RWPE2 (cell line): ENCODE measurements at regions not wholly inside any gene's neighbourhood (a gene's known extent, or its start where the extent isn't known, plus 50 kb on each side); places are given as distances from the start of the nearest gene placed in this dataset.

Source experiments
- ATAC-seq: fragments of 200-7000 bp; cut with Tn5 transposase; 3 replicates; pipeline ENCODE4 v1.9.1; 2021; ENCODE audit warnings: low read depth
- DNase-seq: peaks from one replicate; pipeline ENCODE4 v3.0.0-alpha.2; 2020; ENCODE audit warnings: low spot score
- H3K27ac ChIP-seq: fragments of 450-650 bp; 2 replicates; pipeline ENCODE4 v1.5.1; 2017; ENCODE audit warnings: mild to moderate bottlenecking; ENCODE audit not compliant: poor library complexity, severe bottlenecking
- H3K27me3 ChIP-seq: fragments of 250-450 bp; sonication (Bioruptor Pico); 2 replicates; pipeline ENCODE4 v1.5.1; 2021; ENCODE audit warnings: mild to moderate bottlenecking, moderate library complexity; ENCODE audit not compliant: insufficient read depth, poor library complexity, severe bottlenecking
- H3K36me3 ChIP-seq: fragments of 250-450 bp; sonication (Bioruptor Pico); 2 replicates; pipeline ENCODE4 v1.5.1; 2020; ENCODE audit warnings: low read depth, mild to moderate bottlenecking, moderate library complexity
- H3K4me1 ChIP-seq: fragments of 250-450 bp; sonication (Bioruptor Pico); 2 replicates; pipeline ENCODE4 v1.5.1; 2021; ENCODE audit warnings: mild to moderate bottlenecking, moderate library complexity; ENCODE audit not compliant: insufficient read depth, poor library complexity, severe bottlenecking
- H3K4me3 ChIP-seq: fragments of 250-450 bp; sonication (Bioruptor Pico); 2 replicates; pipeline ENCODE4 v1.5.1; 2021; ENCODE audit warnings: mild to moderate bottlenecking, moderate library complexity; ENCODE audit not compliant: severe bottlenecking
- H3K9me3 ChIP-seq: fragments of 250-450 bp; sonication (Bioruptor Pico); 2 replicates; pipeline ENCODE4 v1.5.1; 2021; ENCODE audit warnings: mild to moderate bottlenecking, moderate library complexity; ENCODE audit not compliant: severe bottlenecking
- CTCF ChIP-seq: fragments of 450-650 bp; IDR thresholded peaks from one replicate; pipeline ENCODE4 v1.5.1; 2017; ENCODE audit warnings: mild to moderate bottlenecking, moderate library complexity; ENCODE audit not compliant: poor library complexity, severe bottlenecking

GRCh38 chr7:106521541-106521940 lies 139.4 kb downstream of the CCDC71L start:
- ATAC-seq (no peak), DNase-seq (no peak)
- H3K27ac ChIP-seq, result no peak overlapping the region
- no peak for TF ChIP-seq CTCF
- H3K36me3 ChIP-seq, result no peaks in the 10 kb centered on the region
- no peaks in the 10 kb centered on the region for H3K4me1 ChIP-seq
- no peaks in the 10 kb centered on the region for H3K27me3 ChIP-seq
- H3K9me3 ChIP-seq, result no peaks in the 10 kb centered on the region
- no peak overlapping the region for H3K4me3 ChIP-seq

GRCh38 chr7:106520962-106521514 lies 139.9 kb downstream of the CCDC71L start:
- Histone ChIP-seq H3K4me1 (no peaks in the 10 kb centered on the region), H3K36me3 (no peaks in the 10 kb centered on the region), H3K9me3 (no peaks in the 10 kb centered on the region), H3K27ac (no peak overlapping the region), H3K27me3 (no peaks in the 10 kb centered on the region), H3K4me3 (no peak overlapping the region)
- no peak for TF ChIP-seq CTCF
- no peak for ATAC-seq
- DNase-seq, result no peak

- DNase-seq (no peak), ATAC-seq (no peak)
- no peak overlapping the region for H3K4me3 ChIP-seq
- no peaks in the 10 kb centered on the region for H3K27me3 ChIP-seq
- no peaks in the 10 kb centered on the region for H3K9me3 ChIP-seq
- H3K36me3 ChIP-seq, result no peaks in the 10 kb centered on the region
- no peak overlapping the region for H3K27ac ChIP-seq
- no peak for TF ChIP-seq CTCF
- no peaks in the 10 kb centered on the region for H3K4me1 ChIP-seq
Measured at GRCh38 chr7:106518967-106519366, 142.0 kb downstream of the CCDC71L start.

GRCh38 chr7:106518239-106518638 lies 142.7 kb downstream of the CCDC71L start:
- no peak overlapping the region for H3K4me3 ChIP-seq
- no peak overlapping the region for H3K27ac ChIP-seq
- no peaks in the 10 kb centered on the region for H3K27me3 ChIP-seq
- no peaks in the 10 kb centered on the region for H3K36me3 ChIP-seq
- no peaks in the 10 kb centered on the region for H3K9me3 ChIP-seq
- TF ChIP-seq CTCF, result no peak
- no peaks in the 10 kb centered on the region for H3K4me1 ChIP-seq
- ATAC-seq (no peak), DNase-seq (no peak)

- Histone ChIP-seq H3K4me1 (no peaks in the 10 kb centered on the region), H3K27me3 (no peaks in the 10 kb centered on the region), H3K27ac (no peak overlapping the region), H3K9me3 (no peaks in the 10 kb centered on the region), H3K36me3 (no peaks in the 10 kb centered on the region), H3K4me3 (no peak overlapping the region)
- no peak for ATAC-seq
- no peak for TF ChIP-seq CTCF
- no peak for DNase-seq
Measured at GRCh38 chr7:106517508-106517907, 143.4 kb downstream of the CCDC71L start.
